ENCODE measurements at regions not wholly inside any gene's neighbourhood (a gene's known extent, or its start where the extent isn't known, plus 50 kb on each side); places are given as distances from the start of the nearest gene placed in this dataset.

- no peak overlapping the region for H2AFZ ChIP-seq (ENCODE audit: control insufficient read depth, low read depth, low read length)
- no peaks in the 10 kb centered on the region for H3K36me3 ChIP-seq (ENCODE audit: control insufficient read depth in 2 of 2, insufficient read depth in 2 of 2, low read length in 1 of 2)
- H3K9ac ChIP-seq (ENCODE audit: control insufficient read depth, insufficient read depth, low read length) = no peak overlapping the region
- no peaks in the 10 kb centered on the region for H4K20me1 ChIP-seq (ENCODE audit: control insufficient read depth, insufficient read depth)
- 30% methylated on average over 11 of the region's 11 CpGs for WGBS (ENCODE audit: insufficient coverage, insufficient replicate concordance, low lambda C conversion rate, missing lambda C conversion rate)
- no peak overlapping the region for H3K4me3 ChIP-seq
- in situ Hi-C loops (cut with MboI) = loop anchor here (5.0 kb wide), 1 partner anchor 593 kb away; no protein-coding TSS in a partner anchor
- H3K4me2 ChIP-seq (ENCODE audit: control insufficient read depth, insufficient read depth) = no peak overlapping the region
- H3K4me1 ChIP-seq (ENCODE audit: control insufficient read depth, insufficient read depth, low read length) = no peaks in the 10 kb centered on the region
- ChIA-PET POLR2A (no interaction called here), SMC1A (ENCODE audit: uncharacterized antibody, unreplicated experiment) (interaction anchor here (2.1 to 2.7 kb wide), 3 partner anchors 113 to 597 kb away, joined by 10 to 18 read pairs (median 14); no protein-coding TSS in a partner anchor), CTCF (interaction anchor here (0.6 to 6.0 kb wide), 14 partner anchors 12 to 597 kb away, joined by 3 to 45 read pairs (median 4); no protein-coding TSS in a partner anchor), RAD21 (ENCODE audit: unreplicated experiment) (interaction anchor here (1.1 to 2.0 kb wide), 2 partner anchors 12 to 597 kb away, joined by 3 to 15 read pairs; no protein-coding TSS in a partner anchor)
- no peaks in the 10 kb centered on the region for H3K27me3 ChIP-seq (replicated peaks in 1 of 2; ENCODE audit: control insufficient read depth in 2 of 2, insufficient read depth in 2 of 2, low read length in 1 of 2)
- intact Hi-C loops (cut with micrococcal nuclease; ENCODE audit: unreplicated experiment) = loop anchor here (1.0 to 5.0 kb wide), 3 partner anchors 403 to 816 kb away; no protein-coding TSS in a partner anchor
- peak; percentile 84 for ATAC-seq
- H3K27ac ChIP-seq (ENCODE audit: control insufficient read depth, insufficient read depth) = no peak overlapping the region
- no peak for TF ChIP-seq KDM1A (IDR thresholded peaks at IDR 0.05; ENCODE audit: borderline replicate concordance)
- TF ChIP-seq BHLHE40 (IDR thresholded peaks at IDR 0.05; ENCODE audit: borderline replicate concordance in 1 of 2, low read depth in 2 of 2, low read length in 1 of 2) = no peak
- TF ChIP-seq CTCF (IDR thresholded peaks at IDR 0.05 in 2 of 3, conservative IDR thresholded peaks at IDR 0.05 in 1 of 3; ENCODE audit: control insufficient read depth in 2 of 3, extremely low read depth in 1 of 3, insufficient read depth in 1 of 3, low read depth in 3 of 3, low read length in 3 of 3) = peak; percentile 78 to 84 (median 81)
- TF ChIP-seq YBX1 (IDR thresholded peaks at IDR 0.05) = no peak
- TF ChIP-seq RCOR1 (conservative IDR thresholded peaks at IDR 0.05; ENCODE audit: low read depth, low read length) = no peak
- peak; percentile 62; the same call in 1 of the 2 replicates for TF ChIP-seq SMC3 (IDR thresholded peaks at IDR 0.05; ENCODE audit: borderline replicate concordance, low read length)
- no peak for TF ChIP-seq ATF7 (IDR thresholded peaks at IDR 0.05; ENCODE audit: low read depth)
- TF ChIP-seq NR2F1 (conservative IDR thresholded peaks at IDR 0.05) = no peak
- no peak for TF ChIP-seq GABPA (IDR thresholded peaks at IDR 0.05; ENCODE audit: low read depth)
- peak; percentile 71 for TF ChIP-seq RAD21 (IDR thresholded peaks at IDR 0.05; ENCODE audit: insufficient read depth, low read depth, low read length)
- TF ChIP-seq ASH2L (IDR thresholded peaks at IDR 0.05; ENCODE audit: borderline replicate concordance, low read depth) = no peak
- no peak for TF ChIP-seq CHD1 (IDR thresholded peaks at IDR 0.05; ENCODE audit: low read depth, low read length)
- TF ChIP-seq TARDBP (IDR thresholded peaks at IDR 0.05; ENCODE audit: borderline replicate concordance) = no peak
- TF ChIP-seq EZH2 (IDR thresholded peaks at IDR 0.05; ENCODE audit: borderline replicate concordance, control insufficient read depth, low read depth, low read length) = no peak
- TF ChIP-seq CREB1 (IDR thresholded peaks at IDR 0.05; ENCODE audit: low read depth) = no peak
- TF ChIP-seq ATF3 (IDR thresholded peaks at IDR 0.05; ENCODE audit: borderline replicate concordance, extremely low read depth, low read depth, low read length) = no peak
- no peaks in the 10 kb centered on the region for H3K9me3 ChIP-seq (replicated peaks; ENCODE audit: control insufficient read depth, insufficient read depth, low read length)
- no TSS peak for BruUV-seq (replicated peaks)
- FAIRE-seq = peak; percentile 65
- DNase-seq (ENCODE audit: low read depth, low spot score) = no peak
- H3K79me2 ChIP-seq (ENCODE audit: control insufficient read depth, insufficient read depth, low read length) = no peaks in the 10 kb centered on the region
Measured at GRCh38 chr9:100714372-100715099, 136.7 kb downstream of the CAVIN4 start.
